ENCODE measurements at regions not wholly inside any gene's neighbourhood (a gene's known extent, or its start where the extent isn't known, plus 50 kb on each side); places are given as distances from the start of the nearest gene placed in this dataset.

DNA sequence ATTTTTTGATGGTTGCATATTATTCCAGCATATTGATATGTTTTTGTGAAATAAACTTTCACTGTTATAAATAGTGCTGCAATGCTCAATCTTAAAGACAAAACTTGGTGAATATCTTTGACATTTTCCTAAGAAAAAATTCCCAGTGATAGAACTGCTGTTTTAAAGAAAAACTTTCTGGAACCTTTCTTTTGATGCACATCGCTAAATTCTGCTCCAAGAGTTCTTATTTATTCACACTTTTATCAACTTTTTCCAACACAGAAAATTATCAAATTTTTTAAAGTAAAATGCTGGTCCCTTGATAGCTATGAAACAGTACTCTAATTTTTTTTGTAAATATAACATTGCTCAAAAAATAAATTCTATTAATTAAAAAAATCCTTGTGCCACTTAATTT, 196.6 kb downstream of the HS3ST3A1 start:
- H3K9me3 ChIP-seq = no peaks in the 10 kb centered on the region
- no peak for DNase-seq
- intact Hi-C loops (cut with DNase I) = no loop called here
- no peaks in the 10 kb centered on the region for H3K4me1 ChIP-seq
- no peaks in the 10 kb centered on the region for H3K27me3 ChIP-seq
- TF ChIP-seq CTCF (IDR thresholded peaks at IDR 0.05) = no peak
- no peak overlapping the region for H3K4me3 ChIP-seq
- H3K27ac ChIP-seq = no peak overlapping the region
- H3K36me3 ChIP-seq = no peaks in the 10 kb centered on the region
- ATAC-seq = no peak

GRCh38 chr17:13403982-13404946, 197.5 kb downstream of the HS3ST3A1 start:
- DNase-seq (no peak), ATAC-seq (no peak)
- H3K4me1 ChIP-seq = no peaks in the 10 kb centered on the region
- H3K4me3 ChIP-seq = no peak overlapping the region
- TF ChIP-seq CTCF (IDR thresholded peaks at IDR 0.05) = no peak
- no peaks in the 10 kb centered on the region for H3K36me3 ChIP-seq
- intact Hi-C loops (cut with DNase I) = no loop called here
- no peaks in the 10 kb centered on the region for H3K9me3 ChIP-seq
- H3K27ac ChIP-seq = no peak overlapping the region
- no peaks in the 10 kb centered on the region for H3K27me3 ChIP-seq

DNA sequence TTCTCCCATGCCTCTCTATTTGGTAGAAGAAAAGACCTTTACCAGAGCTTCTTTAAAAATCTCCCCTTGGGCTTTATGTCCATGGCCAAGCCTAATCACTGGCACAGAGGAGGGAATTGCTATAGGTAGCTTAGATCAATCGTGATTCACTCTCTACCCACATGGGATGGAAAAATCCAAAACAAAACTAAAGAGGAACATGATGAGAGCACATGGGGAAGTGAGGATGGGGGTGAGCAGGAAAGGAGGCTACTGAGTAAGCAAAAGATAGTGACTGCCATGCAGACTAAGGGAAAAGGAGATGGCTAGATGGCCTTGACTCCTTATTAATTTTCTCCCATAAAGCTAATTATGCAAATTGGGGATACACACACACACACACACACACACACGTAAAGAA, 201.2 kb downstream of the HS3ST3A1 start:
- H3K27ac ChIP-seq = no peak overlapping the region
- DNase-seq = no peak
- TF ChIP-seq CTCF (IDR thresholded peaks at IDR 0.05) = no peak

GRCh38 chr17:13398853-13399252, 202.9 kb downstream of the HS3ST3A1 start:
- intact Hi-C loops (cut with DNase I) = no loop called here
- no peak overlapping the region for H3K27ac ChIP-seq
- H3K36me3 ChIP-seq = no peaks in the 10 kb centered on the region
- no peaks in the 10 kb centered on the region for H3K9me3 ChIP-seq
- no peak for TF ChIP-seq CTCF (IDR thresholded peaks at IDR 0.05)
- no peak overlapping the region for H3K4me3 ChIP-seq
- ATAC-seq (no peak), DNase-seq (no peak)
- no peaks in the 10 kb centered on the region for H3K4me1 ChIP-seq
- H3K27me3 ChIP-seq = no peaks in the 10 kb centered on the region

More for the DNA sequence above, 201.2 kb downstream of the HS3ST3A1 start:
- Histone ChIP-seq H3K4me3 (no peak overlapping the region), H3K27me3 (no peaks in the 10 kb centered on the region), H3K4me1 (no peaks in the 10 kb centered on the region), H3K36me3 (no peaks in the 10 kb centered on the region), H3K9me3 (no peaks in the 10 kb centered on the region)
- peak; percentile 22 for ATAC-seq
- intact Hi-C loops (cut with DNase I) = no loop called here

DNA sequence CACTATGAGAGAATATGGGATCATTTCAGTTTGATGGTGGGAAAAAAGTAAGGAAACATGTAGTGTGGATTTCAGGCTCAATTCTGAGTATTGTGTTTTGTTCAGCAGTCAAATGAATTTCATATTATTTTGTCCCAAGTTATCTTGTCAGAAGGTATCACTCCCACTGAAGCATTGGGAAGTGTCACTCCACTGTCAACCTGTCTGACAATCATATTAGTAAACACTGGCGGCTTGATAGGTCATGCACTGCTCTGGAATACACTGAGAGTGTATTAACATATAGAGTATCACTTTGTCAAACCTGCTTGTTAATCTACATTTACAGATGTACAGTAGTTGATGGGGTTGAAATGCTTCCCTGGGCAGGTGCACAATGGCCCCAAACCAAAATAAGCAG, 203.6 kb downstream of the HS3ST3A1 start:
- Histone ChIP-seq H3K27ac (no peak overlapping the region), H3K36me3 (no peaks in the 10 kb centered on the region), H3K4me1 (no peaks in the 10 kb centered on the region), H3K27me3 (no peaks in the 10 kb centered on the region), H3K9me3 (no peaks in the 10 kb centered on the region), H3K4me3 (no peak overlapping the region)
- TF ChIP-seq CTCF (IDR thresholded peaks at IDR 0.05) = no peak
- no peak for DNase-seq
- intact Hi-C loops (cut with DNase I) = no loop called here
- no peak for ATAC-seq

All from upper lobe of right lung (tissue), 1 donor.